WERI-Rb-1 (cell line): ENCODE measurements at regions not wholly inside any gene's neighbourhood (a gene's known extent, or its start where the extent isn't known, plus 50 kb on each side); places are given as distances from the start of the nearest gene placed in this dataset.

Source experiments
- DNase-seq: peaks from one replicate; pipeline ENCODE4 v3.0.0-alpha.2; 2020
- H3K27ac ChIP-seq: fragments of 250-450 bp; sonication (Bioruptor Pico); 2 replicates; pipeline ENCODE4 v1.5.1; 2020; ENCODE audit warnings: mild to moderate bottlenecking, moderate library complexity
- H3K27me3 ChIP-seq: fragments of 250-450 bp; sonication (Bioruptor Pico); 2 replicates; pipeline ENCODE4 v1.5.1; 2021; ENCODE audit warnings: mild to moderate bottlenecking, low read depth, moderate library complexity; ENCODE audit not compliant: insufficient read depth, severe bottlenecking
- H3K36me3 ChIP-seq: fragments of 250-450 bp; sonication (Bioruptor Pico); 2 replicates; pipeline ENCODE4 v1.5.1; 2020; ENCODE audit warnings: mild to moderate bottlenecking, moderate library complexity
- H3K4me3 ChIP-seq: 2 replicates; pipeline ENCODE4 v1.5.1; 2011; ENCODE audit warnings: low read depth, mild to moderate bottlenecking, control low read depth, low read length
- H3K9me3 ChIP-seq: fragments of 250-450 bp; sonication (Bioruptor Pico); 2 replicates; pipeline ENCODE4 v1.5.1; 2021; ENCODE audit warnings: mild to moderate bottlenecking, moderate library complexity; ENCODE audit not compliant: severe bottlenecking
- CTCF ChIP-seq: IDR thresholded peaks from 2 replicates; pipeline ENCODE4 v1.5.1; 2011; ENCODE audit warnings: low read depth, mild to moderate bottlenecking, control low read depth, inconsistent platforms, low read length

GRCh38 chr13:73293913-73294523 lies 235.2 kb downstream of the KLF5 start:
- no peaks in the 10 kb centered on the region for H3K36me3 ChIP-seq
- DNase-seq: no peak
- no peaks in the 10 kb centered on the region for H3K27me3 ChIP-seq
- H3K4me3 ChIP-seq: no peak overlapping the region
- H3K9me3 ChIP-seq: no peaks in the 10 kb centered on the region
- H3K27ac ChIP-seq: no peak overlapping the region
- TF ChIP-seq CTCF: no peak

GRCh38 chr13:73292127-73292526 lies 233.3 kb downstream of the KLF5 start:
- Histone ChIP-seq H3K27ac (no peak overlapping the region), H3K9me3 (no peaks in the 10 kb centered on the region), H3K27me3 (no peaks in the 10 kb centered on the region), H3K36me3 (no peaks in the 10 kb centered on the region), H3K4me3 (no peak overlapping the region)
- no peak for DNase-seq
- no peak for TF ChIP-seq CTCF

- Histone ChIP-seq H3K9me3 (no peaks in the 10 kb centered on the region), H3K36me3 (no peaks in the 10 kb centered on the region), H3K27me3 (no peaks in the 10 kb centered on the region), H3K4me3 (no peak overlapping the region), H3K27ac (no peak overlapping the region)
- no peak for DNase-seq
- no peak for TF ChIP-seq CTCF
Measured at GRCh38 chr13:73290844-73291243, 232.0 kb downstream of the KLF5 start.

- no peak for TF ChIP-seq CTCF
- Histone ChIP-seq H3K4me3 (no peak overlapping the region), H3K27ac (no peak overlapping the region), H3K36me3 (no peaks in the 10 kb centered on the region), H3K27me3 (no peaks in the 10 kb centered on the region), H3K9me3 (no peaks in the 10 kb centered on the region)
- DNase-seq: no peak
Measured at GRCh38 chr13:73288596-73288995, 229.8 kb downstream of the KLF5 start.

GRCh38 chr13:73287831-73288230 lies 229.0 kb downstream of the KLF5 start:
- no peak for DNase-seq
- no peak overlapping the region for H3K27ac ChIP-seq

More at GRCh38 chr13:73287831-73288230, 229.0 kb downstream of the KLF5 start:
- H3K9me3 ChIP-seq: no peaks in the 10 kb centered on the region
- no peak for TF ChIP-seq CTCF
- no peaks in the 10 kb centered on the region for H3K27me3 ChIP-seq
- H3K36me3 ChIP-seq: no peaks in the 10 kb centered on the region
- no peak overlapping the region for H3K4me3 ChIP-seq
